ENCODE measurements at regions not wholly inside any gene's neighbourhood (a gene's known extent, or its start where the extent isn't known, plus 50 kb on each side); places are given as distances from the start of the nearest gene placed in this dataset.
"Not testable (repeated sequence)": the region's sequence is repeated elsewhere in the genome, so short reads cannot be mapped to it uniquely, and the experiment has no call there.

GRCh38 chr4:79700356-79700755 lies 292.3 kb upstream of the GK2 start:
- peaks cover 9% of the 10 kb centered on the region for H3K27me3 Mint-ChIP-seq
- intact Hi-C loops (cut with micrococcal nuclease) = no loop called here
- no peak overlapping the region for H3K27ac Mint-ChIP-seq
- peaks cover 2% of the 10 kb centered on the region for H3K36me3 Mint-ChIP-seq
- H3K4me1 Mint-ChIP-seq (ENCODE audit: low read depth) = no peaks in the 10 kb centered on the region
- no peak overlapping the region for H3K4me3 Mint-ChIP-seq
- CTCF ChIA-PET = no interaction called here
- H3K9me3 Mint-ChIP-seq = peaks cover 4% of the 10 kb centered on the region
- POLR2A ChIA-PET = no interaction called here
- DNase-seq = no peak

DNA sequence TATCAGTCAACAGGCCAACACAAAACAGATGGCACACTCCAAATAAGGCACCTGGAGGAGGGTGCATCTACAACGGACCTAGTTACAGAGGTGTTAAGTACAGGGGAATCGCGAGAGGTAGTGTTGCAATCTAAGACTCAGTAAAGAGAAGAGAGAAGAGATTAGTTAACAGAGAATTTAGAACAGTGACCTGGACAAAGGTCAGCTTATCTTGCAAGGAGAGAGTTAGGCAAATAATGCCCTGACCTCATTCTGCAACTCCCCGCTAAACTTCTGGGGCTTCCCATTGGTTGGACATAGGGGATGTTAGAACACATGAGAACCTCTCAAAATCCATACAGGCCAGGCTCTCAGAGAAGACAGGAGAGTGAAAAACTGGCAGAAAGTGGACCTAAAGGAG lies 289.4 kb upstream of the GK2 start:
- intact Hi-C loops (cut with micrococcal nuclease) = no loop called here
- peaks cover 17% of the 10 kb centered on the region for H3K9me3 Mint-ChIP-seq
- CTCF ChIA-PET = no interaction called here
- H3K27me3 Mint-ChIP-seq = peaks cover 5% of the 10 kb centered on the region
- H3K4me1 Mint-ChIP-seq (ENCODE audit: low read depth) = no peaks in the 10 kb centered on the region
- no peak for DNase-seq
- H3K36me3 Mint-ChIP-seq = peaks cover 2% of the 10 kb centered on the region
- no peak overlapping the region for H3K27ac Mint-ChIP-seq
- no peak overlapping the region for H3K4me3 Mint-ChIP-seq
- POLR2A ChIA-PET = no interaction called here

DNA sequence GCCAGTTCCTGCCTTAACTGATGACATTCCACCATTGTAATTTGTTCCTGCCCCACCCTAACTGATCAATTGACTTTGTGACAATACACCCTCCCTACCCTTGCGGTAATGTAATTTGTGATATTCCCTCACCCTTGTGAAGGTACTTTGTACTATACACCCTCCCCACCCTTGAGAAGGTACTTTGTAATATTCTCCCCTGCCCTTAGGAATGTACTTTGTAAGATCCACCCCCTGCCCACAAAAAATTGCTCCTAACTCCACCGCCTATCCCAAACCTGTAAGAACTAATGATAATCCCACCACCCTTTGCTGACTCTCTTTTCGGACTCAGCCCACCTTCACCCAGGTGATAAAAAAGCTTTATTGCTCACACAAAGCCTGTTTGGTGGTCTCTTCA lies 288.5 kb upstream of the GK2 start:
- H3K4me1 Mint-ChIP-seq (ENCODE audit: low read depth); H3K4me3 Mint-ChIP-seq; intact Hi-C loops (cut with micrococcal nuclease); DNase-seq; CTCF ChIA-PET; H3K27ac Mint-ChIP-seq; H3K36me3 Mint-ChIP-seq; POLR2A ChIA-PET; H3K27me3 Mint-ChIP-seq: not testable (repeated sequence)
- H3K9me3 Mint-ChIP-seq = peaks cover 17% of the 10 kb centered on the region

GRCh38 chr4:79695848-79696247 lies 287.8 kb upstream of the GK2 start:
- Mint-ChIP-seq H3K9me3 (peaks cover 17% of the 10 kb centered on the region), H3K36me3 (peaks cover 2% of the 10 kb centered on the region)

DNA sequence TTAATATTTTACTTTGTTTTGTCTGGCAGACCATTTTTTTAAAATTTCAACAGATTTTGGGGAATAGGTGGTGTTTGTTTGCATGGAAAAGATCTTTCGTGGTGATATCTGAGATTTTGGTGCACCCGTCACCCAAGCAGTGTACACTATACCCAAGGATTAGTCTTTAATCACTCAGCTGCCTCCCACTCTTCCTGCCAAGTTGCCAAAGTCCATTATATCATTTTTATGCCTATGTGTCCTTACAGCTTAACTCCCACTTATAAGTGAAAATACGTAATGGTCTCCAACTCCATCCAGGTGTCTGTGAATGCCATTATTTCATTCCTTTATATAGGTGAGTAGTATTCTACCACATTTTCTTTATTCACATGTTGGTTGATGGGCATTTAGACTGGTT lies 281.7 kb upstream of the GK2 start:
- Mint-ChIP-seq H3K27ac (no peak overlapping the region), H3K4me3 (no peak overlapping the region), H3K4me1 (ENCODE audit: low read depth) (no peaks in the 10 kb centered on the region), H3K27me3 (peaks cover 4% of the 10 kb centered on the region), H3K9me3 (peaks cover 10% of the 10 kb centered on the region), H3K36me3 (no peaks in the 10 kb centered on the region)
- DNase-seq = no peak
- ChIA-PET POLR2A (no interaction called here), CTCF (no interaction called here)
- intact Hi-C loops (cut with micrococcal nuclease) = no loop called here

More at GRCh38 chr4:79695848-79696247, 287.8 kb upstream of the GK2 start:
- H3K27ac Mint-ChIP-seq = no peak overlapping the region
- intact Hi-C loops (cut with micrococcal nuclease) = no loop called here
- ChIA-PET POLR2A (no interaction called here), CTCF (no interaction called here)
- peaks cover 5% of the 10 kb centered on the region for H3K27me3 Mint-ChIP-seq
- DNase-seq = no peak
- H3K4me1 Mint-ChIP-seq (ENCODE audit: low read depth) = no peaks in the 10 kb centered on the region
- no peak overlapping the region for H3K4me3 Mint-ChIP-seq

GRCh38 chr4:79688691-79689090 lies 280.7 kb upstream of the GK2 start:
- Mint-ChIP-seq H3K27me3 (peaks cover 4% of the 10 kb centered on the region), H3K36me3 (no peaks in the 10 kb centered on the region), H3K4me3 (no peak overlapping the region), H3K4me1 (ENCODE audit: low read depth) (no peaks in the 10 kb centered on the region), H3K9me3 (peaks cover under 1% of the 10 kb centered on the region), H3K27ac (no peak overlapping the region)
- DNase-seq = no peak
- ChIA-PET CTCF (no interaction called here), POLR2A (no interaction called here)
- intact Hi-C loops (cut with micrococcal nuclease) = no loop called here

DNA sequence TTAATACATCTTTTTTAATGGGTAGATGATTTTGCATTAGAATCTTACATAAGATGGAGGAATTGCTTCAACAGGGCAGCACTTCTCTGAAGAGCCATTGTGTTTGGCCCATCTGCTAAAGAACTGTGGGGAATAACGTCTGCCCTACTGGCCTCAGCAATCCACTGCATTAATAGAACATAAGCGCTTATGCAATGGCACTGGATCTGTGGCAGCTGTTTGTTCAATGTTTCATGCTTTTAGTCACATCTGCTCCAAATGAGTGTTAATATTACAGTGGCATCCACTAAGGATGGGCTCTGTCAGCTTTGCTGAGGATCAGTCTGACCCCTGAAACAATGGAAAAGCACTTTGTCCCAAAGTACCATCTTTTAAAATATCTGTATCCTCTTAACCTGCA lies 279.0 kb upstream of the GK2 start:
- ChIA-PET POLR2A (no interaction called here), CTCF (interaction anchor here (0.6 kb wide), 1 partner anchor 832 kb away, joined by 3 read pairs; no protein-coding TSS in a partner anchor)
- Mint-ChIP-seq H3K4me1 (ENCODE audit: low read depth) (no peaks in the 10 kb centered on the region), H3K4me3 (no peak overlapping the region), H3K27ac (no peak overlapping the region), H3K9me3 (no peaks in the 10 kb centered on the region), H3K27me3 (peaks cover 4% of the 10 kb centered on the region), H3K36me3 (no peaks in the 10 kb centered on the region)
- intact Hi-C loops (cut with micrococcal nuclease) = no loop called here
- no peak for DNase-seq

- CTCF ChIA-PET = no interaction called here
Measured at GRCh38 chr4:79685542-79685941, 277.5 kb upstream of the GK2 start.

DNA sequence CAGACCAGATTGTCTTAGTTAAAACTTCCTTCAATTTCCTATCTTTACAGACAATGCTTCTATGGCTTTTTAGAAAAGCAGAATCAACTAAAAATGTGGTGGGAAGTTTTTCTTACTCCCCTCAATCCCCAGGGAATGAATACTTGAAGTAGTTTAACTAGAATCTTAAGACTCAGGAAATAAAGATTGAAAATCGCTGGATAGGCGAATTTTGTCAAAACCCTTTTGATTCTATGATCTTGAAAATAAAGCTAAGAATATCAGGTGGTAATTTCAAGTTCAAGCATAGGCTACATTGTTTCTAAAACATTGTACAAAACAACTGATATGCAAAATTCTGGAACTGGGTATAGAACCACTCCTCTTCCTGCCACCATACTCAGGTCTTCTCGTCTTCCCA lies 276.5 kb upstream of the GK2 start:
- peaks cover 4% of the 10 kb centered on the region for H3K27me3 Mint-ChIP-seq
- H3K27ac Mint-ChIP-seq = no peak overlapping the region
- POLR2A ChIA-PET = no interaction called here
- CTCF ChIA-PET = no interaction called here
- H3K4me3 Mint-ChIP-seq = no peak overlapping the region
- H3K36me3 Mint-ChIP-seq = no peaks in the 10 kb centered on the region
- H3K4me1 Mint-ChIP-seq (ENCODE audit: low read depth) = no peaks in the 10 kb centered on the region
- H3K9me3 Mint-ChIP-seq = no peaks in the 10 kb centered on the region
- no peak for DNase-seq
- intact Hi-C loops (cut with micrococcal nuclease) = no loop called here

More at GRCh38 chr4:79685542-79685941, 277.5 kb upstream of the GK2 start:
- intact Hi-C loops (cut with micrococcal nuclease) = no loop called here
- Mint-ChIP-seq H3K4me1 (ENCODE audit: low read depth) (no peaks in the 10 kb centered on the region), H3K36me3 (no peaks in the 10 kb centered on the region), H3K27ac (no peak overlapping the region), H3K9me3 (no peaks in the 10 kb centered on the region), H3K4me3 (no peak overlapping the region), H3K27me3 (peaks cover 4% of the 10 kb centered on the region)
- DNase-seq = no peak
- POLR2A ChIA-PET = no interaction called here

DNA sequence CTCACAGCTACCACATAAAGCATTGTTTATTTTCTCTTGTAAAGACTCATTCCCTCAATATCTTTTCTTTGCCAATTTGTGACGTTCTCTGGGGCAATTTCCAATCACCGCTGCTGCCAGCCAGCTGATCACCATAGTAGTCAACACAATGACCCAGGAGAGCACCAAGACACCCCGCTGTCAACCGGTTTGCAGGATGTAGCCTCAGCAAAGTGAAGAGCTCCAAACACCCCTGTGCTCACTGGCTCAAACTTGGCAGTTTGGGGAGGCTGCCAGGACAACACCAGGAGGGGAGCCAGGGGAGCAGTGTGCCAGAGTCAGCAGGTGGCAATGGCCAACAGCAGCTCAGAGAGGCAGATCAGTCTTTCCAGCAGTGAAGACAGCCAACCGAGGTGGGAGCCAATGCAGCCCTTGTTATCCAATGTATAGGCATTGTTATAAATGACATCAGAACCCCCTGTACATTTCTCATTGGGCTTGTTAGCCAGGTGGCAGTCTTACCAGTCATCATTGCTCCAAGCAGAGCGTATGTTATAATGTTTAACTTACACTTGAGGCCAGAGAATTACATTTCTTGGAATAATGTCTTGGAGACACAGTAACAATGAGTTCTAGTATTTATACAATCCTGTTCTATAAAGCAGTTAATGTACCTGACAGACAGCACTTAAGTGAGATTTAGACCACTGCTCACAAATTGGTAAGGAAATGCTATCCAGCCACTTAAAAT lies 274.9 kb upstream of the GK2 start:
- ChIA-PET POLR2A (no interaction called here), CTCF (no interaction called here)
- Mint-ChIP-seq H3K4me3 (no peak overlapping the region), H3K9me3 (no peaks in the 10 kb centered on the region), H3K27me3 (peaks cover 4% of the 10 kb centered on the region), H3K36me3 (no peaks in the 10 kb centered on the region), H3K4me1 (ENCODE audit: low read depth) (peaks cover 7% of the 10 kb centered on the region), H3K27ac (no peak overlapping the region)
- intact Hi-C loops (cut with micrococcal nuclease) = no loop called here
- no peak for DNase-seq

DNA sequence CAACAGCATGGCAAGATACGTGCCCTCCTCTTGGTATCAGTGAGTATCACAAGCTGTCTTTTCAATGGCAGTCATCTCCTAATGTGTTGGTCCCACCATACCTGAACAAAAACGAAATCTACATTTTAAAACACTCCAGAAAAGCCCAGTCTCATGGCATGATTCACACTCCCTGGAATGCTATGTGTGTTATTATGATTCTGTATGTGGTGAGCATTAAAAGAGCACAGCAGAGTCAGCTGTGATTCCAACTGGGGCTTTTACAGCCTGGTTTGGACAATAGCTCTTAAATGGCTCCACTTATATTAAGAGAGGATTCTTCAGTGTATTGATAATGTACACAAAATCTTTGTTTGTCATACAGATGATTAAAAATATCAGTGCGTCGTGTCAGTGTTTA lies 274.1 kb upstream of the GK2 start:
- CTCF ChIA-PET = no interaction called here
- intact Hi-C loops (cut with micrococcal nuclease) = no loop called here
- POLR2A ChIA-PET = no interaction called here
- Mint-ChIP-seq H3K4me1 (ENCODE audit: low read depth) (peaks cover 7% of the 10 kb centered on the region), H3K36me3 (no peaks in the 10 kb centered on the region), H3K27me3 (peaks cover 4% of the 10 kb centered on the region), H3K27ac (no peak overlapping the region), H3K9me3 (no peaks in the 10 kb centered on the region), H3K4me3 (no peak overlapping the region)
- no peak for DNase-seq

GRCh38 chr4:79679859-79680258 lies 271.8 kb upstream of the GK2 start:
- Mint-ChIP-seq H3K4me1 (ENCODE audit: low read depth) (peaks cover 7% of the 10 kb centered on the region), H3K27me3 (peaks cover under 1% of the 10 kb centered on the region)

GRCh38 chr4:79678472-79679202 lies 270.6 kb upstream of the GK2 start:
- Mint-ChIP-seq H3K27me3 (no peaks in the 10 kb centered on the region), H3K4me1 (ENCODE audit: low read depth) (peaks cover 7% of the 10 kb centered on the region), H3K4me3 (no peak overlapping the region), H3K27ac (no peak overlapping the region), H3K9me3 (no peaks in the 10 kb centered on the region), H3K36me3 (no peaks in the 10 kb centered on the region)
- CTCF ChIA-PET = no interaction called here
- POLR2A ChIA-PET = no interaction called here
- DNase-seq = no peak
- intact Hi-C loops (cut with micrococcal nuclease) = no loop called here

More at GRCh38 chr4:79679859-79680258, 271.8 kb upstream of the GK2 start:
- Mint-ChIP-seq H3K27ac (no peak overlapping the region), H3K36me3 (no peaks in the 10 kb centered on the region), H3K9me3 (no peaks in the 10 kb centered on the region), H3K4me3 (no peak overlapping the region)
- ChIA-PET CTCF (no interaction called here), POLR2A (no interaction called here)
- intact Hi-C loops (cut with micrococcal nuclease) = no loop called here
- DNase-seq = no peak

Data from activated CD4-positive, alpha-beta memory T cell treated with anti-CD3 and anti-CD28 coated beads for 36 hours (primary cell).